Stomach smooth muscle (tissue), 2 donors: ENCODE measurements at regions not wholly inside any gene's neighbourhood (a gene's known extent, or its start where the extent isn't known, plus 50 kb on each side); places are given as distances from the start of the nearest gene placed in this dataset.

Experiments used
- H3K27ac ChIP-seq: one replicate; pipeline ENCODE4 v1.7.0; 2013; ENCODE audit warnings: mild to moderate bottlenecking, low read length, inconsistent platforms
- H3K27me3 ChIP-seq, 2 donors: one replicate each; pipeline ENCODE4 v1.7.0; 2013; ENCODE audit warnings: low read length in 2 of 2; ENCODE audit not compliant: insufficient read depth in 2 of 2, control insufficient read depth in 1 of 2
- H3K36me3 ChIP-seq, 2 donors: one replicate each; pipeline ENCODE4 v1.7.0; 2013; ENCODE audit warnings: low read length in 2 of 2; ENCODE audit not compliant: control insufficient read depth in 2 of 2, insufficient read depth in 2 of 2
- H3K4me1 ChIP-seq: one replicate; pipeline ENCODE4 v1.7.0; 2013; ENCODE audit warnings: low read length; ENCODE audit not compliant: control insufficient read depth, insufficient read depth
- H3K4me3 ChIP-seq, 2 donors: one replicate each; pipeline ENCODE4 v1.7.0; 2013; ENCODE audit warnings: low read length in 2 of 2
- H3K9ac ChIP-seq, 2 donors: one replicate each; pipeline ENCODE4 v1.7.0; 2013; ENCODE audit warnings: low read length in 2 of 2, mild to moderate bottlenecking in 1 of 2
- H3K9me3 ChIP-seq, 2 donors: one replicate each; pipeline ENCODE4 v1.7.0; 2013; ENCODE audit warnings: low read length in 2 of 2; ENCODE audit not compliant: control insufficient read depth in 2 of 2
- donor health status: healthy.
- donor health status: Pancreatic carcinoma.

DNA sequence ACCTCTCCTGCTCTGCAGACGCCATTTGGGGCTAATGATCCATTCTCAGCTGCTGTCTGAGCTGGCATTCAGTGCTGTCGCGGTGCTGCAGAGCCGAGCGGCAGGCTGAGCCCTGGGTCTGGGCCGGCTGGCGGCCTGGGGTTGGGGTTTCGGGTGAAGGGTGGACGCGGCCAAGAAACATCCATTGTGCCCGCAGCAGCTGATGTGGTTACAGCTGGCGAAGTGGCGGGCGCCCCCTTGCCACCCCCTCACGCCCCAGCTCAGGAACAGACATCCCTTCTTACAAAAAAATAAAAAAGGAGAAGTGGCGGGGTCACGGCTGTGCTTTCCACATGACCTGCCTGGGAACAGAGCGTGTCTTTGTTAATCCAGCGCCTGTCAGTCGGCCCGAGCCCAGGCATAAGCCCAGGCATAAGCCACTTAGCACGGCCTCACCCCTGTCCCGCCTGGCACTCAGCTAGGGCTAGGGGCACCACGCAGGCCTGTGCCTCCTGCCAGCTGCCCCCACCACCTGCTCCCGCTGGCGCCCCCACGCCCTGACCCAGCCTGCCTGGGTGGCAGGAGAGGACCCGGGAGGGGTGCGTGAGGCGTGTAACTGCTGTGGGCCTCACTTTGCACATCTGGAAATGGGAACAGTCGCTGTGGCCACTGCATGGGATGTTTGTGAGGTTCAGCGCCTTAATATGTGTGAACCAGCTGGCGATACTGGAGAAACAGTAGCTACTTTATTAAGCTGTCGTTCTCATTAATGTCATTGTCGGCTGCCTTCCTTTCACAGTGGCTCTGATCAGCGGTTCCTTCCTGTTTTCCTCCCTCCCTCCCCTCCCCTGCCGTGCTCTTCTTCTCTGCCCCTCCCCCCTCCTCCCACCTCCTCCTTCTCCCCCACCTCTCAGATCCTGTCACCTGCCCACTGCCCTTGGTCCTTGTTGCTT is 197.7 kb upstream of the CIBAR2 start:
- no peaks in the 10 kb centered on the region for H3K36me3 ChIP-seq
- peaks cover 52% of the 10 kb centered on the region for H3K4me1 ChIP-seq
- no peak overlapping the region for H3K9ac ChIP-seq
- no peak overlapping the region for H3K4me3 ChIP-seq
- H3K27me3 ChIP-seq: no peaks in the 10 kb centered on the region
- H3K9me3 ChIP-seq: no peaks in the 10 kb centered on the region
- no peak overlapping the region for H3K27ac ChIP-seq

GRCh38 chr16:85310868-85311585 is 198.8 kb upstream of the CIBAR2 start:
- no peaks in the 10 kb centered on the region for H3K9me3 ChIP-seq
- H3K27me3 ChIP-seq: no peaks in the 10 kb centered on the region
- no peak overlapping the region for H3K4me3 ChIP-seq
- no peaks in the 10 kb centered on the region for H3K36me3 ChIP-seq
- peaks cover 52% of the 10 kb centered on the region for H3K4me1 ChIP-seq
- no peak overlapping the region for H3K27ac ChIP-seq
- H3K9ac ChIP-seq: no peak overlapping the region

GRCh38 chr16:85311741-85312140 is 199.5 kb upstream of the CIBAR2 start:
- no peaks in the 10 kb centered on the region for H3K36me3 ChIP-seq
- no peak overlapping the region for H3K27ac ChIP-seq
- no peak overlapping the region for H3K4me3 ChIP-seq
- H3K4me1 ChIP-seq: peaks cover 51% of the 10 kb centered on the region
- no peaks in the 10 kb centered on the region for H3K9me3 ChIP-seq
- no peaks in the 10 kb centered on the region for H3K27me3 ChIP-seq
- no peak overlapping the region for H3K9ac ChIP-seq

DNA sequence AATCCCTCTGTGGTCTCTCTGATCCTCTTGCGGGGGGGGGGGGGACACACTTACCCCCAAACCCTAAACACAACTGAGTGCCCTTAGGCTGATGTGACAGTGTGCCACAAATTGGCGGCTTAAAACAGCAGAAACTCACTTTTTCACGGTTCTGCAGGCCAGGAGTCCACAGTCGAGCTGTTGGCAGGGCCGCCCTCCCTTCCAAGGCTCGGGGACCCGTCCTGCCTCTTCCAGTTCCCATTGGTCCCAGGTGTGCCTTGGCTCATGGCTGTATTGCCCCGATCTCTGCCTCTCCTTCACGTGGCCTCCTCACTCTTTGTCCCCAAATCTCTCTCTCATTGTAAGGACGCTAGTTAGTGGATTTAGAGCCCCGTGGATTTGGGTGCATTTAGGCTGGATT is 199.9 kb upstream of the CIBAR2 start:
- no peak overlapping the region for H3K9ac ChIP-seq
- no peaks in the 10 kb centered on the region for H3K27me3 ChIP-seq
- no peak overlapping the region for H3K4me3 ChIP-seq
- H3K36me3 ChIP-seq: no peaks in the 10 kb centered on the region
- no peak overlapping the region for H3K27ac ChIP-seq
- peaks cover 49% of the 10 kb centered on the region for H3K4me1 ChIP-seq
- no peaks in the 10 kb centered on the region for H3K9me3 ChIP-seq

DNA sequence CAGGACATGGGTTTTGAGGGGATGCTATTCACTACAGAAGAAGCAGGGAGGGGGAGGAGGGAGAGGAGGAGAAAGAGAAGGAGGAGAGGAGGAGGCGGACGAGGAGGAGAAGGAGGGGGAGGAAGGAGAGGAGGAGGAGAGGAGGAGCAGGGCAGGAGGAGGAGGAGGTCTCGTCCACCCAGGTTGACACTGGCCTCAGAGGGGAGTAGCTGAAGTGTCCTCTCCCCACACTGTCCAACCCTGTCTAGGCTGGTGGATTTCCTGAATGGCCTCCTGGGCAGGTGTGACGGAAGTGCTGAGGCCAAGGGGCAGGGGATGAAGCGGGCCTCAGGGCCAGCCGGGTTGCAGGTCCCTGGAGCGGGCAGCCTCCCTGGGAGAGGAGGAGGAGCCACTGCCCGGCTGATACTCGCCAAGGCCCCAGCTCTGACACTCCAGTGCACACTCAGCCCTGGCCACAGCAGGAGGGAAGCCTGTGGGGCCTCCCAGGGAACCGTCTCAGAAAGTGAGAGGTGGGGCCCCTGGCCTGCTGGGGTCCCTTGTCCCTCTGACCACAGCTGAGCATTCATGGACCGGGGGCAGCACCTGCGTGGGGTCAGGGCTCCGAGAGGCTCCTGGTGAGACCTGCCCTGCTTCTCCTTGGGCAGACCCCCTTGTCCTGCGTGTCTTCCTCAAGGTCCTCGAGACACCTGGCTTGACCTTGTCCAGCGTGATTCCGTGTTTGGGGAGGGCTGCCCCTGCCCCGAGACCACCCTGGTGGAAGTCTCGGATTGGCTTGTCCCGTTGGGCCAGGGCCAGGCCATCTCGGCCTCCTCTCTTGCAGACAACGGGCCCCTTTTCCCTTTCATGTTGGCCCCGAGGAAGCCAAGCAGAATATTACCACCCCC is 200.6 kb upstream of the CIBAR2 start:
- H3K9ac ChIP-seq: no peak overlapping the region

GRCh38 chr16:85313526-85314301 is 201.4 kb upstream of the CIBAR2 start:
- Histone ChIP-seq H3K4me3 (no peak overlapping the region), H3K27me3 (no peaks in the 10 kb centered on the region), H3K36me3 (no peaks in the 10 kb centered on the region), H3K9me3 (no peaks in the 10 kb centered on the region), H3K27ac (no peak overlapping the region), H3K9ac (no peak overlapping the region), H3K4me1 (peaks cover 44% of the 10 kb centered on the region)

More for the DNA sequence above, 200.6 kb upstream of the CIBAR2 start:
- H3K36me3 ChIP-seq: no peaks in the 10 kb centered on the region
- peaks cover 45% of the 10 kb centered on the region for H3K4me1 ChIP-seq
- no peak overlapping the region for H3K27ac ChIP-seq
- H3K4me3 ChIP-seq: no peak overlapping the region
- no peaks in the 10 kb centered on the region for H3K9me3 ChIP-seq
- H3K27me3 ChIP-seq: no peaks in the 10 kb centered on the region

GRCh38 chr16:85314512-85314971 is 202.3 kb upstream of the CIBAR2 start:
- Histone ChIP-seq H3K9me3 (no peaks in the 10 kb centered on the region), H3K4me3 (no peak overlapping the region), H3K9ac (no peak overlapping the region), H3K27ac (no peak overlapping the region), H3K36me3 (no peaks in the 10 kb centered on the region), H3K4me1 (peaks cover 43% of the 10 kb centered on the region), H3K27me3 (no peaks in the 10 kb centered on the region)

- peaks cover 40% of the 10 kb centered on the region for H3K4me1 ChIP-seq
Measured at GRCh38 chr16:85315866-85316265, 203.6 kb upstream of the CIBAR2 start.

DNA sequence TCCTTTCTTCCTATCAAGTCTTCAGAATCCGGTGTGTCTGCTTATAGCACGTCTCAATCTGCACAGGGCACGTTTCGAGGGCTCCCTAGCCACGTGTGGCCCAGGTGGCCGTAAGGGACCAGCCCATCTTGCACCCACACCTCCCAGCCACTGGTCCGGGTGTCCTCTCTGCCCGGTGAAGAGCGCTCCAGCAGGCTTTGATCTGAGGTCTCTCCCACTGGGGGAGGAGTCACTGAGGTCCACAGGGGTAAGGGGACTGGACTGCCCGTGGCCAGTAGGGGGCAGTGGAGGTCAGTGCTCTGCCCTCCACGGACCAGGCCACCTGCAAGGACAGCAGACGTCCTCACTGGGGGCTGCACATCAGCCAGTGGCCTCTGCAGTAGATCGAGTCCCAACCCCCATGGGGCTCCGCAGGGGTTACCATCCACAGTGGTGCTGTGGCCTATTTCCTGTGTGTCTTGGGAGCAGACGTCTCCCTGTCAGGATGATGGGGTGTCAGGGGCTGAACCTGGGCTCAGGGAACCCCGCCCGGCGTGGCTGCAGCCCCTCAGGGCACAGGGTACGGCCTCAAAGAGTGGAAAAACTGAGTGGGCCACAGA is 204.1 kb upstream of the CIBAR2 start:
- no peaks in the 10 kb centered on the region for H3K36me3 ChIP-seq
- H3K9me3 ChIP-seq: no peaks in the 10 kb centered on the region
- no peak overlapping the region for H3K27ac ChIP-seq
- H3K4me1 ChIP-seq: peaks cover 42% of the 10 kb centered on the region
- H3K4me3 ChIP-seq: no peak overlapping the region
- no peak overlapping the region for H3K9ac ChIP-seq
- H3K27me3 ChIP-seq: no peaks in the 10 kb centered on the region

More at GRCh38 chr16:85315866-85316265, 203.6 kb upstream of the CIBAR2 start:
- Histone ChIP-seq H3K4me3 (no peak overlapping the region), H3K9ac (no peak overlapping the region), H3K27ac (no peak overlapping the region), H3K36me3 (no peaks in the 10 kb centered on the region), H3K27me3 (no peaks in the 10 kb centered on the region), H3K9me3 (no peaks in the 10 kb centered on the region)
